ENCODE measurements at regions not wholly inside any gene's neighbourhood (a gene's known extent, or its start where the extent isn't known, plus 50 kb on each side); places are given as distances from the start of the nearest gene placed in this dataset.

GRCh38 chr9:105147110-105147871 lies 97.2 kb upstream of the SLC44A1 start:
- H3K27me3 Mint-ChIP-seq, result no peaks in the 10 kb centered on the region
- Histone ChIP-seq H3K4me1 (ENCODE audit: control insufficient read depth, insufficient read depth, low read length, poor library complexity, severe bottlenecking) (no peaks in the 10 kb centered on the region), H3K36me3 (ENCODE audit: control insufficient read depth, insufficient read depth, low read length) (no peaks in the 10 kb centered on the region), H3K4me3 (ENCODE audit: low read depth, low read length) (no peak overlapping the region), H3K9me3 (ENCODE audit: control insufficient read depth in 2 of 2, low read length in 2 of 2) (no peaks in the 10 kb centered on the region), H3K27me3 (ENCODE audit: control insufficient read depth, insufficient read depth, low read length) (no peaks in the 10 kb centered on the region), H3K27ac (ENCODE audit: insufficient read depth, low read length, poor library complexity, severe bottlenecking) (no peak overlapping the region)
- no peaks in the 10 kb centered on the region for H3K36me3 Mint-ChIP-seq
- H3K4me3 Mint-ChIP-seq, result no peak overlapping the region
- H3K4me1 Mint-ChIP-seq, result peaks cover 0 to 6% (median 2%) of the 10 kb centered on the region in 4 donors
- ATAC-seq (ENCODE audit: low read depth in 2 of 2) (no peak), DNase-seq (no peak)
- H3K27ac Mint-ChIP-seq, result no peak overlapping the region
- H3K9me3 Mint-ChIP-seq, result no peaks in the 10 kb centered on the region

GRCh38 chr9:105148328-105149006 lies 96.0 kb upstream of the SLC44A1 start:
- Mint-ChIP-seq H3K27ac (no peak overlapping the region), H3K9me3 (no peaks in the 10 kb centered on the region), H3K36me3 (no peaks in the 10 kb centered on the region), H3K27me3 (no peaks in the 10 kb centered on the region), H3K4me1 (peaks cover 0 to 8% (median 2%) of the 10 kb centered on the region in 4 donors), H3K4me3 (no peak overlapping the region)
- Histone ChIP-seq H3K4me3 (ENCODE audit: low read depth, low read length) (no peak overlapping the region), H3K27me3 (ENCODE audit: control insufficient read depth, insufficient read depth, low read length) (no peaks in the 10 kb centered on the region), H3K4me1 (ENCODE audit: control insufficient read depth, insufficient read depth, low read length, poor library complexity, severe bottlenecking) (no peaks in the 10 kb centered on the region), H3K9me3 (ENCODE audit: control insufficient read depth in 2 of 2, low read length in 2 of 2) (no peaks in the 10 kb centered on the region), H3K36me3 (ENCODE audit: control insufficient read depth, insufficient read depth, low read length) (no peaks in the 10 kb centered on the region), H3K27ac (ENCODE audit: insufficient read depth, low read length, poor library complexity, severe bottlenecking) (no peak overlapping the region)
- ATAC-seq (ENCODE audit: low read depth in 2 of 2) (no peak), DNase-seq (no peak)

- Mint-ChIP-seq H3K4me3 (no peak overlapping the region), H3K4me1 (peaks cover 0 to 8% (median 4%) of the 10 kb centered on the region in 4 donors), H3K27ac (peak overlapping the region in 1 of 3 donors; percentile 72), H3K36me3 (no peaks in the 10 kb centered on the region), H3K27me3 (no peaks in the 10 kb centered on the region), H3K9me3 (no peaks in the 10 kb centered on the region)
- Histone ChIP-seq H3K27ac (ENCODE audit: insufficient read depth, low read length, poor library complexity, severe bottlenecking) (no peak overlapping the region), H3K4me3 (ENCODE audit: low read depth, low read length) (no peak overlapping the region), H3K27me3 (ENCODE audit: control insufficient read depth, insufficient read depth, low read length) (no peaks in the 10 kb centered on the region), H3K9me3 (ENCODE audit: control insufficient read depth in 2 of 2, low read length in 2 of 2) (no peaks in the 10 kb centered on the region), H3K4me1 (ENCODE audit: control insufficient read depth, insufficient read depth, low read length, poor library complexity, severe bottlenecking) (no peaks in the 10 kb centered on the region), H3K36me3 (ENCODE audit: control insufficient read depth, insufficient read depth, low read length) (no peaks in the 10 kb centered on the region)
- DNase-seq (no peak), ATAC-seq (ENCODE audit: low read depth in 2 of 2) (no peak)
These were observed 93.3 kb upstream of the SLC44A1 start for GRCh38 chr9:105150991-105151685.

GRCh38 chr9:105151686-105151995 lies 92.8 kb upstream of the SLC44A1 start:
- H3K4me1 ChIP-seq (ENCODE audit: control insufficient read depth, insufficient read depth, low read length, poor library complexity, severe bottlenecking), result no peaks in the 10 kb centered on the region
- H3K27me3 ChIP-seq (ENCODE audit: control insufficient read depth, insufficient read depth, low read length), result no peaks in the 10 kb centered on the region
- Mint-ChIP-seq H3K36me3 (no peaks in the 10 kb centered on the region), H3K27ac (no peak overlapping the region), H3K27me3 (no peaks in the 10 kb centered on the region), H3K4me3 (no peak overlapping the region), H3K4me1 (peaks cover 0 to 8% (median 4%) of the 10 kb centered on the region in 4 donors), H3K9me3 (no peaks in the 10 kb centered on the region)
- no peaks in the 10 kb centered on the region for H3K36me3 ChIP-seq (ENCODE audit: control insufficient read depth, insufficient read depth, low read length)
- no peaks in the 10 kb centered on the region for H3K9me3 ChIP-seq (ENCODE audit: control insufficient read depth in 2 of 2, low read length in 2 of 2)
- DNase-seq, result no peak
- H3K4me3 ChIP-seq (ENCODE audit: low read depth, low read length), result no peak overlapping the region
- ATAC-seq (ENCODE audit: low read depth in 2 of 2), result no peak
- H3K27ac ChIP-seq (ENCODE audit: insufficient read depth, low read length, poor library complexity, severe bottlenecking), result no peak overlapping the region

- Histone ChIP-seq H3K9me3 (ENCODE audit: control insufficient read depth in 2 of 2, low read length in 2 of 2) (no peaks in the 10 kb centered on the region), H3K36me3 (ENCODE audit: control insufficient read depth, insufficient read depth, low read length) (no peaks in the 10 kb centered on the region), H3K4me3 (ENCODE audit: low read depth, low read length) (no peak overlapping the region), H3K27me3 (ENCODE audit: control insufficient read depth, insufficient read depth, low read length) (no peaks in the 10 kb centered on the region), H3K4me1 (ENCODE audit: control insufficient read depth, insufficient read depth, low read length, poor library complexity, severe bottlenecking) (no peaks in the 10 kb centered on the region), H3K27ac (ENCODE audit: insufficient read depth, low read length, poor library complexity, severe bottlenecking) (no peak overlapping the region)
- no peak overlapping the region for H3K4me3 Mint-ChIP-seq
- no peaks in the 10 kb centered on the region for H3K9me3 Mint-ChIP-seq
- H3K4me1 Mint-ChIP-seq, result peaks cover 0 to 13% (median 6%) of the 10 kb centered on the region in 4 donors
- no peak for DNase-seq
- H3K27me3 Mint-ChIP-seq, result peaks cover 5% of the 10 kb centered on the region
- ATAC-seq (ENCODE audit: low read depth in 2 of 2), result no peak
- H3K27ac Mint-ChIP-seq, result peak overlapping the region in 2 of 3 donors; percentile 26 to 77
- no peaks in the 10 kb centered on the region for H3K36me3 Mint-ChIP-seq
These were observed 89.7 kb upstream of the SLC44A1 start for GRCh38 chr9:105154723-105155191.

GRCh38 chr9:105157171-105157583 lies 87.3 kb upstream of the SLC44A1 start:
- Histone ChIP-seq H3K9me3 (ENCODE audit: control insufficient read depth in 2 of 2, low read length in 2 of 2) (no peaks in the 10 kb centered on the region), H3K27me3 (ENCODE audit: control insufficient read depth, insufficient read depth, low read length) (no peaks in the 10 kb centered on the region), H3K27ac (ENCODE audit: insufficient read depth, low read length, poor library complexity, severe bottlenecking) (no peak overlapping the region), H3K4me3 (ENCODE audit: low read depth, low read length) (no peak overlapping the region), H3K4me1 (ENCODE audit: control insufficient read depth, insufficient read depth, low read length, poor library complexity, severe bottlenecking) (no peaks in the 10 kb centered on the region), H3K36me3 (ENCODE audit: control insufficient read depth, insufficient read depth, low read length) (no peaks in the 10 kb centered on the region)
- Mint-ChIP-seq H3K36me3 (no peaks in the 10 kb centered on the region), H3K9me3 (no peaks in the 10 kb centered on the region), H3K27me3 (peaks cover 10% of the 10 kb centered on the region), H3K27ac (no peak overlapping the region), H3K4me3 (no peak overlapping the region), H3K4me1 (peaks cover 0 to 13% (median 6%) of the 10 kb centered on the region in 4 donors)
- DNase-seq, result peak in 2 of 3 donors; percentile 37 to 59
- peak; percentile 53 for ATAC-seq (ENCODE audit: low read depth in 2 of 2)

- H3K9me3 ChIP-seq (ENCODE audit: control insufficient read depth in 2 of 2, low read length in 2 of 2), result no peaks in the 10 kb centered on the region
- DNase-seq (no peak), ATAC-seq (ENCODE audit: low read depth in 2 of 2) (no peak)
- H3K4me1 ChIP-seq (ENCODE audit: control insufficient read depth, insufficient read depth, low read length, poor library complexity, severe bottlenecking), result no peaks in the 10 kb centered on the region
- no peak overlapping the region for H3K4me3 Mint-ChIP-seq
- H3K27ac ChIP-seq (ENCODE audit: insufficient read depth, low read length, poor library complexity, severe bottlenecking), result no peak overlapping the region
- H3K4me1 Mint-ChIP-seq, result peaks cover 0 to 13% (median 5%) of the 10 kb centered on the region in 4 donors
- no peaks in the 10 kb centered on the region for H3K36me3 ChIP-seq (ENCODE audit: control insufficient read depth, insufficient read depth, low read length)
- peaks cover 16% of the 10 kb centered on the region for H3K27me3 Mint-ChIP-seq
- no peaks in the 10 kb centered on the region for H3K36me3 Mint-ChIP-seq
- H3K27me3 ChIP-seq (ENCODE audit: control insufficient read depth, insufficient read depth, low read length), result no peaks in the 10 kb centered on the region
- H3K4me3 ChIP-seq (ENCODE audit: low read depth, low read length), result no peak overlapping the region
- H3K27ac Mint-ChIP-seq, result no peak overlapping the region
- H3K9me3 Mint-ChIP-seq, result no peaks in the 10 kb centered on the region
These were observed 86.4 kb upstream of the SLC44A1 start for GRCh38 chr9:105158020-105158419.

Data from CD4-positive, CD25-positive, alpha-beta regulatory T cell (primary cell).